HL-60 (cell line): ENCODE measurements at regions not wholly inside any gene's neighbourhood (a gene's known extent, or its start where the extent isn't known, plus 50 kb on each side); places are given as distances from the start of the nearest gene placed in this dataset.

Experiments used
- DNase-seq, 2 experiments: peaks; one replicate each; pipeline ENCODE4 v3.0.0-alpha.2; 2010 to 2020; ENCODE audit warnings: low read depth in 1 of 2, low spot score in 1 of 2
- H3K27ac ChIP-seq: fragments of 250-450 bp; sonication (Bioruptor Pico); replicated peaks from 2 replicates; pipeline ENCODE4 v1.5.1; 2020; ENCODE audit warnings: mild to moderate bottlenecking, moderate library complexity
- H3K27me3 ChIP-seq: fragments of 250-450 bp; sonication (Bioruptor Pico); 2 replicates; pipeline ENCODE4 v1.5.1; 2021; ENCODE audit warnings: mild to moderate bottlenecking, moderate library complexity; ENCODE audit not compliant: insufficient read depth, poor library complexity, severe bottlenecking
- H3K4me3 ChIP-seq: replicated peaks from 2 replicates; pipeline ENCODE4 v1.5.1; 2011; ENCODE audit warnings: mild to moderate bottlenecking, control low read depth, low read length; ENCODE audit not compliant: insufficient read depth
- GABPA ChIP-seq: IDR thresholded peaks from 2 replicates; pipeline ENCODE4 v1.6.1; 2012; ENCODE audit warnings: low read depth
- POLR2AphosphoS5 ChIP-seq: IDR thresholded peaks from 2 replicates; pipeline ENCODE4 v1.6.1; 2012; ENCODE audit warnings: low read depth
- SPI1 ChIP-seq: IDR thresholded peaks from 2 replicates; pipeline ENCODE4 v1.6.1; 2012; ENCODE audit warnings: low read depth, mild to moderate bottlenecking, borderline replicate concordance
- TF ChIP-seq, protein P1 (sequence below): IDR thresholded peaks from one replicate; pipeline ENCODE4 v1.5.1; 2011; ENCODE audit warnings: low read length, control low read depth, inconsistent platforms; ENCODE audit not compliant: insufficient read depth
- TF ChIP-seq, protein P2 (sequence below): IDR thresholded peaks from 2 replicates; pipeline ENCODE4 v1.6.1; 2012; ENCODE audit warnings: low read depth; ENCODE audit not compliant: insufficient replicate concordance

DNA sequence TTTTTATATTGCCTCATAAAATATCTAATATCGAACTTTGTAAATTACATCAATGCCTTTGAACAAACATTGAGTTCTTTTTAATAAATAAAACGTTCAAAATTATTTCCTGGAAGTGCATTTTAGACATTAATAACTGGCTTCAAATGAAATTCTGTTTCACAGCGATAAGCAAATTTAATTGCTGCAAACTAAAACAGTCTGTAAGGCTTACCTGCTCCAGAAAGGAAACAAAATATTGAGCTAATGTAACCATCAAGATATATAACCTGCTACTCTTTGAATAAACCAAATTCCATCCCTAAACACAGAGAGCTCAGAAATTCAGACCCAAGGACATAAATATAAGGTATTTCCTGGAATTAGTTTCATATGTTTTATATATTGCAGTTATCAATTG lies 651.3 kb downstream of the MED13L start:
- TF ChIP-seq SPI1 (no peak), POLR2AphosphoS5 (no peak), GABPA (no peak)
- TF ChIP-seq, protein P1, sequence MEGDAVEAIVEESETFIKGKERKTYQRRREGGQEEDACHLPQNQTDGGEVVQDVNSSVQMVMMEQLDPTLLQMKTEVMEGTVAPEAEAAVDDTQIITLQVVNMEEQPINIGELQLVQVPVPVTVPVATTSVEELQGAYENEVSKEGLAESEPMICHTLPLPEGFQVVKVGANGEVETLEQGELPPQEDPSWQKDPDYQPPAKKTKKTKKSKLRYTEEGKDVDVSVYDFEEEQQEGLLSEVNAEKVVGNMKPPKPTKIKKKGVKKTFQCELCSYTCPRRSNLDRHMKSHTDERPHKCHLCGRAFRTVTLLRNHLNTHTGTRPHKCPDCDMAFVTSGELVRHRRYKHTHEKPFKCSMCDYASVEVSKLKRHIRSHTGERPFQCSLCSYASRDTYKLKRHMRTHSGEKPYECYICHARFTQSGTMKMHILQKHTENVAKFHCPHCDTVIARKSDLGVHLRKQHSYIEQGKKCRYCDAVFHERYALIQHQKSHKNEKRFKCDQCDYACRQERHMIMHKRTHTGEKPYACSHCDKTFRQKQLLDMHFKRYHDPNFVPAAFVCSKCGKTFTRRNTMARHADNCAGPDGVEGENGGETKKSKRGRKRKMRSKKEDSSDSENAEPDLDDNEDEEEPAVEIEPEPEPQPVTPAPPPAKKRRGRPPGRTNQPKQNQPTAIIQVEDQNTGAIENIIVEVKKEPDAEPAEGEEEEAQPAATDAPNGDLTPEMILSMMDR = no peak
- TF ChIP-seq, protein P2, sequence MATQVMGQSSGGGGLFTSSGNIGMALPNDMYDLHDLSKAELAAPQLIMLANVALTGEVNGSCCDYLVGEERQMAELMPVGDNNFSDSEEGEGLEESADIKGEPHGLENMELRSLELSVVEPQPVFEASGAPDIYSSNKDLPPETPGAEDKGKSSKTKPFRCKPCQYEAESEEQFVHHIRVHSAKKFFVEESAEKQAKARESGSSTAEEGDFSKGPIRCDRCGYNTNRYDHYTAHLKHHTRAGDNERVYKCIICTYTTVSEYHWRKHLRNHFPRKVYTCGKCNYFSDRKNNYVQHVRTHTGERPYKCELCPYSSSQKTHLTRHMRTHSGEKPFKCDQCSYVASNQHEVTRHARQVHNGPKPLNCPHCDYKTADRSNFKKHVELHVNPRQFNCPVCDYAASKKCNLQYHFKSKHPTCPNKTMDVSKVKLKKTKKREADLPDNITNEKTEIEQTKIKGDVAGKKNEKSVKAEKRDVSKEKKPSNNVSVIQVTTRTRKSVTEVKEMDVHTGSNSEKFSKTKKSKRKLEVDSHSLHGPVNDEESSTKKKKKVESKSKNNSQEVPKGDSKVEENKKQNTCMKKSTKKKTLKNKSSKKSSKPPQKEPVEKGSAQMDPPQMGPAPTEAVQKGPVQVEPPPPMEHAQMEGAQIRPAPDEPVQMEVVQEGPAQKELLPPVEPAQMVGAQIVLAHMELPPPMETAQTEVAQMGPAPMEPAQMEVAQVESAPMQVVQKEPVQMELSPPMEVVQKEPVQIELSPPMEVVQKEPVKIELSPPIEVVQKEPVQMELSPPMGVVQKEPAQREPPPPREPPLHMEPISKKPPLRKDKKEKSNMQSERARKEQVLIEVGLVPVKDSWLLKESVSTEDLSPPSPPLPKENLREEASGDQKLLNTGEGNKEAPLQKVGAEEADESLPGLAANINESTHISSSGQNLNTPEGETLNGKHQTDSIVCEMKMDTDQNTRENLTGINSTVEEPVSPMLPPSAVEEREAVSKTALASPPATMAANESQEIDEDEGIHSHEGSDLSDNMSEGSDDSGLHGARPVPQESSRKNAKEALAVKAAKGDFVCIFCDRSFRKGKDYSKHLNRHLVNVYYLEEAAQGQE = no peak
- no peak overlapping the region for H3K4me3 ChIP-seq
- no peak overlapping the region for H3K27ac ChIP-seq
- DNase-seq = no peak
- H3K27me3 ChIP-seq = peaks cover 3% of the 10 kb centered on the region

DNA sequence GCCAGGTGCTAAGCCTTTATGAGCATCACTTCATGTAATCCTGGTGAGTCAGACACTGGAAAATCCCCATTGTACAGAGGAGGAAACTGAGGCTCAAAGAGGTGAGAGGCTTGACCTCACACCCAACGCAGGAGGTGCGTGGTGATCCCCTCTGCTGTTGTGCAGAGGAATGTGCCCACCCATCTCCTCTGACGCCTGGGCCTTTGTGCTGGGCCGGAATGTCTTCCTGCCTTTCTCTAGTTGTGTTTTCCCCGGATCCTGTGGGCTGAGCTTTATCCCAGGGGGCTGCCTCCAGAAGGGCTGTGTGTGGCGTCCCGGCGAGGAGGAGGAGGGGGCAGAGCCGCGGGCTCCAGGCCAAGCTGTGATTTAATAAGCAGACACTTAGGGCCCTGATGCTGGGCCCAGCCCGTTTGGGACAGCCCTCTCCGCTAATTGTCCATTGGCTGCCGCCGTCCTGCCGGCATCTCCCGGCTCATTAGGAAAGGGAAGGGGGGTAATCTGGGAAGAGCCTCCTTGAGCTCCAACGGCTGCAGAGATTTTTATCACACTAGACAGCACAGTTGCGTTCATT lies 653.6 kb downstream of the MED13L start:
- Histone ChIP-seq H3K4me3 (no peak overlapping the region), H3K27me3 (peaks cover 3% of the 10 kb centered on the region), H3K27ac (no peak overlapping the region)
- DNase-seq = no peak
- TF ChIP-seq SPI1 (no peak), GABPA (no peak)

DNA sequence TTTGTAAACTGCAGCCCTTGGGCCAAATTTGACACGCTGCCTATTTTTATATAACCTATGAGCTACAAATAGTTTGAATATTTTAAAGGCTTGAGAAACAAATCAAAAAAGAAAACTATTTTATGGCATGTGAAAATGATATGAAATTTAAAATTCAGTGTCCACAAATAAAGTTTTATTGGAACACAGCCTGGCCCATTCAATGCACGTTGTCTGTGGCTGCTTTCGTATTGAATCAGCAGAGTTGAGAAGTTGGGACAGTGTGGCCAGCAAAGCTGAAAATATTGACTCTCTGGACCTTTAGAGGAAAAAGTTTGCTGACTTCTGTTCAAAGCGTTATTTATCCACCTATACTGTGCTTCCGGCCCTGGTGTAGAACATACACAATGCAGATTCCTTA lies 654.2 kb downstream of the MED13L start:
- Histone ChIP-seq H3K27ac (no peak overlapping the region), H3K27me3 (peaks cover 3% of the 10 kb centered on the region), H3K4me3 (no peak overlapping the region)
- DNase-seq = no peak
- TF ChIP-seq, protein P2 = no peak
- TF ChIP-seq SPI1 (no peak), POLR2AphosphoS5 (no peak), GABPA (no peak)
- TF ChIP-seq, protein P1 = no peak

DNA sequence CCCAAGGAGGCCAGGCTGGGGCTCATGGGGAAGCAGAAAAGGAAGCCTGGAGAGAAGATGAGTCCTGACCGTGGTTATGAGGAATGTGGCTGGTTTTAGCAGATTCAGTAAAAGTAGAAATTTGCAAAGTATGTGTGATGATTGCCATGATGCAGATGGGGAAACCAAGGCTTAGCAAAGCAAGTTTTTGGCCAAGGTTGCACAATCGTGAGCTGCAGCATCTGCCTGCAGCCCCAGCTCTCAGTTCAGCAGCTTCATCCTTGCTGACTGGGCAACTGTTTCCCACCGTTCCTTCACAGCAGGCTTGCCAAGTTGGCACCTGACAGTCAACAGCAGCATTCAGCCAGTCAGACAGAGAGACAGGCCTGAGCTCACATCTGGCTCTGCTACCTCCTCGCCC lies 656.7 kb downstream of the MED13L start:
- no peak for DNase-seq
- no peak overlapping the region for H3K4me3 ChIP-seq
- no peak overlapping the region for H3K27ac ChIP-seq
- TF ChIP-seq SPI1 (no peak), POLR2AphosphoS5 (no peak), GABPA (no peak)
- TF ChIP-seq, protein P2 = no peak
- TF ChIP-seq, protein P1 = no peak
- H3K27me3 ChIP-seq = peaks cover 3% of the 10 kb centered on the region
